Endothelial cell (in vitro differentiated cells): ENCODE measurements at regions not wholly inside any gene's neighbourhood (a gene's known extent, or its start where the extent isn't known, plus 50 kb on each side); places are given as distances from the start of the nearest gene placed in this dataset.

Experiments
- DNase-seq: peaks from one replicate; pipeline ENCODE4 v3.0.0; 2021; ENCODE audit warnings: low spot score
- H3K27ac Mint-ChIP-seq: one replicate; pipeline ENCODE4 v1.8.0; 2021; ENCODE audit warnings: mixed read lengths, inconsistent platforms; ENCODE audit not compliant: unreplicated experiment
- H3K27me3 Mint-ChIP-seq: one replicate; pipeline ENCODE4 v1.8.0; 2021; ENCODE audit warnings: mild to moderate bottlenecking, moderate library complexity, mixed read lengths, inconsistent platforms; ENCODE audit not compliant: unreplicated experiment
- H3K36me3 Mint-ChIP-seq: one replicate; pipeline ENCODE4 v1.8.0; 2021; ENCODE audit warnings: mild to moderate bottlenecking, low read depth, mixed read lengths, inconsistent platforms; ENCODE audit not compliant: unreplicated experiment
- H3K4me1 Mint-ChIP-seq: one replicate; pipeline ENCODE4 v1.8.0; 2021; ENCODE audit warnings: mild to moderate bottlenecking, mixed read lengths, inconsistent platforms; ENCODE audit not compliant: unreplicated experiment
- H3K4me3 Mint-ChIP-seq: one replicate; pipeline ENCODE4 v1.8.0; 2021; ENCODE audit warnings: mild to moderate bottlenecking, mixed read lengths, inconsistent platforms; ENCODE audit not compliant: unreplicated experiment
- H3K9me3 Mint-ChIP-seq: one replicate; pipeline ENCODE4 v1.8.0; 2021; ENCODE audit warnings: mixed read lengths, inconsistent platforms; ENCODE audit not compliant: unreplicated experiment
- CTCF ChIP-seq: fragments of 200-600 bp; sonication (generic); IDR thresholded peaks from one replicate; pipeline ENCODE4 v1.5.0; 2021; ENCODE audit warnings: antibody characterized with exemption; ENCODE audit not compliant: unreplicated experiment

GRCh38 chr4:79645942-79646341 lies 237.9 kb upstream of the GK2 start:
- DNase-seq: no peak
- Mint-ChIP-seq H3K4me3 (no peak overlapping the region), H3K27me3 (no peaks in the 10 kb centered on the region), H3K36me3 (no peaks in the 10 kb centered on the region), H3K27ac (no peak overlapping the region), H3K9me3 (no peaks in the 10 kb centered on the region), H3K4me1 (peaks cover 4% of the 10 kb centered on the region)
- TF ChIP-seq CTCF: no peak

GRCh38 chr4:79638735-79639134 lies 230.7 kb upstream of the GK2 start:
- Mint-ChIP-seq H3K27me3 (no peaks in the 10 kb centered on the region), H3K4me1 (no peaks in the 10 kb centered on the region), H3K36me3 (no peaks in the 10 kb centered on the region), H3K4me3 (no peak overlapping the region), H3K9me3 (no peaks in the 10 kb centered on the region), H3K27ac (no peak overlapping the region)
- no peak for DNase-seq
- TF ChIP-seq CTCF: no peak

- no peak overlapping the region for H3K4me3 Mint-ChIP-seq
- TF ChIP-seq CTCF: no peak
- peaks cover 1% of the 10 kb centered on the region for H3K27me3 Mint-ChIP-seq
- H3K36me3 Mint-ChIP-seq: no peaks in the 10 kb centered on the region
- no peak for DNase-seq
- no peaks in the 10 kb centered on the region for H3K4me1 Mint-ChIP-seq
- no peaks in the 10 kb centered on the region for H3K9me3 Mint-ChIP-seq
- no peak overlapping the region for H3K27ac Mint-ChIP-seq
These were observed 229.0 kb upstream of the GK2 start for GRCh38 chr4:79636991-79637390.

- DNase-seq: no peak
- H3K4me3 Mint-ChIP-seq: no peak overlapping the region
- H3K27me3 Mint-ChIP-seq: peaks cover 2% of the 10 kb centered on the region
- H3K27ac Mint-ChIP-seq: no peak overlapping the region
- no peak for TF ChIP-seq CTCF
- H3K36me3 Mint-ChIP-seq: no peaks in the 10 kb centered on the region
- H3K9me3 Mint-ChIP-seq: no peaks in the 10 kb centered on the region
- no peaks in the 10 kb centered on the region for H3K4me1 Mint-ChIP-seq
These were observed 226.1 kb upstream of the GK2 start for GRCh38 chr4:79634111-79634510.

GRCh38 chr4:79632114-79632513 lies 224.1 kb upstream of the GK2 start:
- no peaks in the 10 kb centered on the region for H3K36me3 Mint-ChIP-seq
- no peak overlapping the region for H3K27ac Mint-ChIP-seq
- DNase-seq: no peak
- peaks cover 6% of the 10 kb centered on the region for H3K27me3 Mint-ChIP-seq
- peaks cover 4% of the 10 kb centered on the region for H3K4me1 Mint-ChIP-seq
- no peaks in the 10 kb centered on the region for H3K9me3 Mint-ChIP-seq
- no peak overlapping the region for H3K4me3 Mint-ChIP-seq
- TF ChIP-seq CTCF: no peak
